ENCODE measurements at regions not wholly inside any gene's neighbourhood (a gene's known extent, or its start where the extent isn't known, plus 50 kb on each side); places are given as distances from the start of the nearest gene placed in this dataset.

- DNase-seq (ENCODE audit: low spot score) = no peak
Observed at GRCh38 chr2:156647377-156648010, 211.3 kb downstream of the GPD2 start.

DNA sequence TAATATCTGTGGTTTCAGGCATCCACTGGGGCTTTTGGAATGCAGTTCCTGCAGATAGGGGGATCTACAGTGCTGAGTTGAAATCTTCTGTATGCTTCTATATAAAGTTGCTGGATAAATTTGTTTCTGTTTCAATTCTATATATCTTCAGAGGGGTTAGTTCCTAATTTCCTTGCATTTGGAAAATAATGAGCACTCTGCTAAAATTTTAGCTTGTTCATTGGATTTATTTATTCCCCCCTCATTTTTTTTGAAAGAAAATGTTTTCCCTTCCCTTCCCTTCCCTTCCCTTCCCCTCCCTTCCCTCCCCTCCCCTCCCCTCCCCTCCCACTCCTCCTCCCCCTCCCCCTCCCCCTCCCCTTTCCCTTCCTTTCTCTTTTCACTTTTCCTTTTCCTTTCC, 212.3 kb downstream of the GPD2 start:
- DNase-seq (ENCODE audit: low spot score) = no peak

DNA sequence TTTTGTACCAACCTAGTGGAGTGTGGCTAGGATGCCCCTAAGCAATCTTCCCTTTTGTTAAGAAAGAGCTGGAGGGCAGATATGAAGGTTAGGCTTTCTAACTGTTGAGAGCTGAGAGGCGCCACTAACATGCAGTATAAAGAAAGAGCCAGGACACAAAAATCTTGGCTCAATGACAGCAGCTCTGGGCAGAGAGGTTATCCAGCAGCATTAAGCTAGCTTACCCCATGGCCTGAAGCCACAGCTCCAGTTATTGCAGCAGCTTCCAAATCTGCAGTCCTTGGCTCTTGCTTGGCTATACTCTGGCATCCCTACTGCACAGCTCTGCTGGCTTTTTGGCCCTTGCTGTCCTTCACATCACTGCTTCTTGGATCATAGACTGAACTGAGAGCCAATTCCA, 213.4 kb downstream of the GPD2 start:
- DNase-seq (ENCODE audit: low spot score) = peak; percentile 14

- DNase-seq (ENCODE audit: low spot score) = no peak
Observed at GRCh38 chr2:156652691-156653090, 216.5 kb downstream of the GPD2 start.

DNA sequence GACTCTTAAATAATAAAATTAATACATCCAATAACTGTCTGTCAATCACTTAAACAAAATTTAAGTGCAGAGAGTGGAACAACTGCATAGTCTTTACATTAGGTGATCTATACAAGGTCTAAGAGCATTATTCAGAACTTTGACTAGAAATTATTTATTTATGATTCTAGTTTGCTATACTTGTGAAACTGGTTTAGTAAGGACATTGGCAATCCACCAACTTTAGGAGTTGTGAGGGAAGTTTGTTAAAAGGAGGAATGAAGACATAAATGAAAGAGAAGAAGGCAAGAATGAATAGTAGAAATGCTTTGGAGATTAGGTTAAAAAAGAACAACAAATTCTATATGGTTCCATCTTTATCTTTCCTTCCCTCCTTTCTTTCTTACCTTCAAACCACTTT, 217.5 kb downstream of the GPD2 start:
- no peak for DNase-seq (ENCODE audit: low spot score)

DNA sequence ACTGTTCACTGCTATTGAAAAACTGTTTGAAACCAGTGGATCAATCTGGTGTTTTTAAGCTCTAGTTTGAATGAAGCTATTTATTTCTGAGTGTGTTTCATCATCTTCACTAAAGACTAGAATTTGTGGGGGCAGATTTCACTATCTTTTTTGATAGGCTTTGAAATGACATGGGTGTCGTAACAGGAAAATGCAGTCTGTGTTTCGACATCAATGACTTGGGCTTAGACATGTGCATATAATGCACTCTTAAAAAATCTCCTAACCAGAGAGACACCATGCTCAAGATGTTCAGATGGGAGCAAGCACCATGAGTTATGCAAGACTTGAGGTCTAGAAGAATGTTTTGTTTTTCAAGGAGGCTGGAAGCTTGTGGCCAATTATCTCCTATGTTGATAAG, 221.6 kb downstream of the GPD2 start:
- no peak for DNase-seq (ENCODE audit: low spot score)

GRCh38 chr2:156659694-156660093, 223.5 kb downstream of the GPD2 start:
- no peak for DNase-seq (ENCODE audit: low spot score)

GRCh38 chr2:156663757-156664409, 227.7 kb downstream of the GPD2 start:
- DNase-seq (ENCODE audit: low spot score) = no peak

DNA sequence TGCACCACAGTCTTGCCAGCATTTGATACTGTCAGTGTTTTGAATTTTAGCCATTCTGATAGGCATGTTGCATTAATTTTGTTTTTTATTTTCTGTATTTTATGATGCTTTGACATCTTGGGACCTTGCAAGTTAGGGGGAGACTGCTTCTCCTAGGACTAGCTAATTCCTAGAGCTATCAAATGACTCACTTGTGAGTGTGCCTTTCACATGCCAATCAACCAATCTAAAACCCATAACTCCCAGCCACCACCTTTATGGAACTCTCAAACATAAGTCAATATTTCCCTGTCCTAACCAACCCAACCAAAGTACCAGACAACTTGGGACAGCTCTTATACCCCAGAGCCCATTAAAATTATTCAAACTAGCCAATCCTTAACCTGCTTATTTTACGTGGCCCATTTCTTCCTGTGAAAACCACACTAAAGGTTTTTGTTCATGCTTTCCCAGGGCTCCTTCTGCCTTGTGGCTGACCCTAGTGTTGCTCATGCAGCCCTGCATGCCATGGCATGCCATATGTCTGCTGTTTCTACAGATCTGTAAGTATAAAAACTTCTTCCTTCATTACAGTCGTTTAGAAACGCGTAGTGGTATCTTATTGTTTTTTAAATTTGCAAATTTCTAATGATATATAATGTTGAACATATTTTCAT, 230.1 kb downstream of the GPD2 start:
- DNase-seq (ENCODE audit: low spot score) = no peak

DNA sequence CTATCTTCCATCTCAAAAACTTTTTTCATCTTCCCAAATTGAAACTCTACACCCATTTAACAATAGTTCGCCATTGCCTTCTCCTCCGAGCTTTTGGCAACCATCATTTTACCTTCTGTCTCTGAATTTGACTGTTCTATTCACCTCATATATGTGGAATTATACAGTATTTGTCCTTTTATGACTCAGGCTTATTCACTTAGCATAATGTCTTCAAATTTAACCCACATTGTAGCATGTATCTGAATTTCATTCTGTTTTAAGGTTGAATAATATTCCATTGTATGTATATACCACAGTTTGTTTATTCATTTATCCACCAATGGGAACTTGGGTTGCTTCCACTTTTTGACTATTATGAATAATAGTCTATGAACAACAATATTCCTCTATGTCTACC, 233.9 kb downstream of the GPD2 start:
- DNase-seq (ENCODE audit: low spot score) = no peak

GRCh38 chr2:156671706-156672361, 235.7 kb downstream of the GPD2 start:
- DNase-seq (ENCODE audit: low spot score) = no peak

- no peak for DNase-seq (ENCODE audit: low spot score)
Observed at GRCh38 chr2:156672556-156673332, 236.6 kb downstream of the GPD2 start.

DNA sequence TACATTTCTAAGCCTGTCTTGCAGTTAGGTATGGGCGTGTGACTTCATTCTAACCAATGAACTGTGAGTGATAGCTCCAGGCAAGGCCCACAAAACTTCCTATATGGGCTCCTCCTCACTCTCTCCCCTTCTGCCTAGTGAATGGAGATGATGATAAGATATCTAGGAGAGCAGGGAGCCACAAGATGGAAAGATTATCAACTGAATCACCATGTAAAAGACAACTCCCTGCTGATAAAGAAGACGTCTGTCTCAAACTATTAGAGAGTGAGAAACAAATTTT, 237.1 kb downstream of the GPD2 start:
- no peak for DNase-seq (ENCODE audit: low spot score)

DNA sequence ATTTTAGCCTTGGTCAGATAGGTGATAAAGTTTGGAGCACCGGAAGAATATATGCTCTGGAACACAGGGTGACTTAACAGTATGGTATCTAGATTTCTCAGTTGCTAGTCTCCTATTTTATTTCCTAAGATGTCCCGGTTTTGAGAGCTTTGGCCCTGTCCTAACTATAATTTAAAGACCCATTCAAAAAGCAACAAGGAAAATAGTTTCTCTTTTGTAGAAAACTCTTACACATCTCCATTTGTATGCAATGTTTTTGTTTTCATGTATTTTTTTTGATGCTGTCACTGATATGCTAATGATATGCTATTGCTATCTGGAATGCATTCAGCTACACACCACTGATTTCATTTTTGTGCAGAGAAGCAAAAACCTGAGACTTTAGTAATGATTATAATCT, 237.8 kb downstream of the GPD2 start:
- no peak for DNase-seq (ENCODE audit: low spot score)

DNA sequence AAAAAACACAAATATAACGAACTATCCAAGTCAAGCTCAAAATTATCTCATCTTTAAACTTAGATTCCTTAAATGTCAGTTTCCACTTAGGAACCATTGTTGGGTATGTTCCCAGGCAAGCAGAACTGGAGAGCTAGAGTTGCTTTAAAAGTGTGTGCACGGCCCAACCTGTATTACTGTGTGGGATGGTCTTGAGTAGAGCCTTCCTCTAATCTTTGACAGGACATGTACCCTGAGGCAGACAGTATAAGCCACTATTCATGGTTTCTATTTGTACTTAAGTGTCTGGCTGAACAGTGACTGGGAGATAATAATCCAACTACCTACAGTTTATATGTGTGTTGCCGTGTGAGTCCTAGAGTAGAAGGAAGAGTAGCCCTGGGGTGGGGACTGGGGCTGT, 239.7 kb downstream of the GPD2 start:
- DNase-seq (ENCODE audit: low spot score) = no peak

GRCh38 chr2:156679820-156680219, 243.6 kb downstream of the GPD2 start:
- no peak for DNase-seq (ENCODE audit: low spot score)

- no peak for DNase-seq (ENCODE audit: low spot score)
Observed at GRCh38 chr2:156680266-156680665, 244.1 kb downstream of the GPD2 start.

DNA sequence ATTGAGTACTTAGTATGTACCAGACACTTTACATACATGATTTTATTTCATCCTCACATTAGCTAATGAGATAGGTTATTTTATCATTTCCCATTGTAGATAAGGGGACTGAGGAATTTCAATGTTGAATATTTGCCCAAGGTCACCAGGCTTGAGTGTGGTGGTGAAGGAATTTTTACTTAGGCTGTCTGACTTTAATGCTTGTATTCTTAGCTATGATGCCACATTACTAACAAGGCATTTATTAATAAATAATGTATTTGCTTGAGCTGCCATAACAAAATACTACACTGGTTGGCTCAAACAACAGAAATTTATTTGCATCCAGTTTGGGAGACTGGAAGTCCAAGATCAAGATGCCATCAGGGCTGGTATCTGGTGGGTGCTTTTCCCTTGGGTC, 250.9 kb downstream of the GPD2 start:
- no peak for DNase-seq (ENCODE audit: low spot score)

GRCh38 chr2:156687715-156688114, 251.5 kb downstream of the GPD2 start:
- no peak for DNase-seq (ENCODE audit: low spot score)

DNA sequence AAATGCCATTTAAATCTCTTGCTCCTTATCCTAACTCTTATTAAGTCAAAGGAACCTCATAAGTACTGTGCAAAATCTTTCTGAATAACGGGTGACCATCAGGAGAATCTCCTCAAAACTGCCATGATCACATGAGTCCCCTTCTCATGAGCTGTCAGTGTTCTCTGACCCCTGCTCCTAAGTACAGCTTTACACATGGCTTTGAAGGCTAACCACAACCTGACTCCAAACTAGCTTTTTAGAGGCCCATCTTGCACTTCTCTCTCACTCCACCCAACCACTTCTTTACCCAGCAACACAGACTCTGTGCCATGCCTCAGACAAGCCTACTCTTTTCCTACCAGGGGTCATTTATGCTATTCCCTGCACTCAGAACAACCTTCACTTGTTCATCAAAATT, 253.8 kb downstream of the GPD2 start:
- DNase-seq (ENCODE audit: low spot score) = no peak

DNA sequence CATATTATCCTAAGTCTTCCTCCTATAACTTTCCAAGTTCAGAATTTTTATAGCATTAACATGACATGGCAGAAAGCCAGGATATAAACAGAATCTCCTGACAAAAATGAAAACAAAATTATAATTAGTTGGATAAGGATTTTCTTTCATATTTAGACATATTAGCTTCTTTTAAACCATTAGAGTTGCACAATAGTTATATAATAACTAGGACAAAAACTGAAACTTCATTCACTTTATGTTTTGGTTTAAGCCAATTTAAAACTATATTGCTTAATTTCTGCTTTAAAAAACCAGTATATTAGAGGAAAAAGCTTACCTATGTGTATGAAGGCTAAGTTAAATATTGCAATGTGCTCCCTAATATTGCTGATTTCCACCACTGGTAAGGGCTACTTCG, 254.8 kb downstream of the GPD2 start:
- no peak for DNase-seq (ENCODE audit: low spot score)

DNA sequence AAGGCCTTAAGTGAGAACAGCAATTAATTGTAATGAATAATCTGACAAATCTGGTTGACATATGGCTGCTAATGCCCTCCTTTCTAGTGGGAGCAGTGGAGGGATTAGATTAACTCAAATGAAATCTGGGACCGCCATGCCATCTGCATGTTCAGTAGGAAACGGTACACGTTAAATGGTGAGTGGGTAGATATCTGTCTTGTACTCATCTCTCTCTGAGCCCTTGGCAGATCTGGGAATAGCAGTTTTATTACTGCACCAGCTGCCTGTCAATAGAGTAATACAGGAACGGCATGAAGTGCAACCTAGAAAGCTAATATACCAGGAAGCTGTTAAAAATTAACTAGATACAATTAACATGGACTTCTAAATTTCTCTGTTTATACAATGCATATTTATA, 258.8 kb downstream of the GPD2 start:
- no peak for DNase-seq (ENCODE audit: low spot score)

Data from mucosa of gallbladder (tissue), 1 donor.